Neural progenitor cell (in vitro differentiated cells): ENCODE measurements at regions not wholly inside any gene's neighbourhood (a gene's known extent, or its start where the extent isn't known, plus 50 kb on each side); places are given as distances from the start of the nearest gene placed in this dataset.

Source experiments
- DNase-seq: peaks from one replicate; pipeline ENCODE4 v3.0.0-alpha.2; 2016; ENCODE audit warnings: low spot score
- H2AFZ ChIP-seq: fragments of 200-600 bp; sonication (generic); replicated peaks from 2 replicates; pipeline ENCODE4 v1.6.1; 2016; ENCODE audit warnings: antibody characterized with exemption
- H3F3A ChIP-seq: fragments of 200-600 bp; sonication (generic); 2 replicates; pipeline ENCODE4 v1.6.1; 2016; ENCODE audit warnings: antibody characterized with exemption, low read depth
- H3K27ac ChIP-seq: fragments of 200-600 bp; sonication (generic); 2 replicates; pipeline ENCODE4 v1.5.1; 2016; ENCODE audit warnings: mild to moderate bottlenecking
- H3K27me3 ChIP-seq: fragments of 200-600 bp; sonication (generic); 2 replicates; pipeline ENCODE4 v1.6.1; 2016; ENCODE audit warnings: mild to moderate bottlenecking, moderate library complexity
- H3K36me3 ChIP-seq: fragments of 200-600 bp; sonication (generic); 2 replicates; pipeline ENCODE4 v1.5.1; 2016
- H3K4me1 ChIP-seq: fragments of 200-600 bp; sonication (generic); 2 replicates; pipeline ENCODE4 v1.6.1; 2016; ENCODE audit warnings: mixed run types
- H3K4me2 ChIP-seq: fragments of 200-600 bp; sonication (generic); 2 replicates; pipeline ENCODE4 v1.6.1; 2016
- H3K4me3 ChIP-seq: fragments of 200-600 bp; sonication (generic); 2 replicates; pipeline ENCODE4 v1.5.1; 2016
- H3K79me2 ChIP-seq: fragments of 200-600 bp; sonication (generic); 2 replicates; pipeline ENCODE4 v1.6.1; 2016; ENCODE audit warnings: low read depth
- H3K9ac ChIP-seq: fragments of 200-600 bp; sonication (generic); 2 replicates; pipeline ENCODE4 v1.6.1; 2016
- H3K9me3 ChIP-seq: fragments of 200-600 bp; sonication (generic); 2 replicates; pipeline ENCODE4 v1.5.1; 2016; ENCODE audit warnings: low read depth
- H4K20me1 ChIP-seq: fragments of 200-600 bp; sonication (generic); 2 replicates; pipeline ENCODE4 v1.6.1; 2016; ENCODE audit warnings: low read depth
- H3K27ac Mint-ChIP-seq: 3 replicates; pipeline ENCODE4 v1.8.0; 2021; ENCODE audit warnings: mixed read lengths
- H3K27me3 Mint-ChIP-seq: 2 replicates; pipeline ENCODE4 v1.8.0; 2022; ENCODE audit warnings: low read depth, mild to moderate bottlenecking, inconsistent platforms, moderate library complexity, mixed read lengths; ENCODE audit not compliant: insufficient read depth
- H3K36me3 Mint-ChIP-seq: 3 replicates; pipeline ENCODE4 v1.8.0; 2021; ENCODE audit warnings: mixed read lengths
- H3K4me1 Mint-ChIP-seq: 3 replicates; pipeline ENCODE4 v1.8.0; 2021; ENCODE audit warnings: mixed read lengths
- H3K4me3 Mint-ChIP-seq: 3 replicates; pipeline ENCODE4 v1.8.0; 2021; ENCODE audit warnings: mild to moderate bottlenecking, moderate library complexity, mixed read lengths
- H3K9me3 Mint-ChIP-seq: 3 replicates; pipeline ENCODE4 v1.8.0; 2020; ENCODE audit warnings: mixed read lengths
- CTCF ChIP-seq: fragments of 200-600 bp; sonication (generic); IDR thresholded peaks from 2 replicates; pipeline ENCODE4 v1.5.1; 2017; ENCODE audit warnings: antibody characterized with exemption, mild to moderate bottlenecking
- EZH2 ChIP-seq: fragments of 200-600 bp; sonication (generic); IDR thresholded peaks from 2 replicates; pipeline ENCODE4 v1.6.1; 2017; ENCODE audit warnings: antibody characterized with exemption, mild to moderate bottlenecking, moderate library complexity
- EZH2phosphoT487 ChIP-seq: fragments of 200-600 bp; sonication (generic); IDR thresholded peaks from 2 replicates; pipeline ENCODE4 v1.6.1; 2017; ENCODE audit warnings: antibody characterized with exemption

- H2AFZ ChIP-seq: no peak overlapping the region
- H3K36me3 ChIP-seq: no peaks in the 10 kb centered on the region
- H3K9ac ChIP-seq: no peak overlapping the region
- no peak overlapping the region for H3K4me3 ChIP-seq
- no peak overlapping the region for H3K27ac ChIP-seq
- H3K27me3 ChIP-seq: no peaks in the 10 kb centered on the region
- H3K27ac Mint-ChIP-seq: no peak overlapping the region
- H3K27me3 Mint-ChIP-seq: peaks cover 2% of the 10 kb centered on the region
- TF ChIP-seq EZH2phosphoT487: no peak
- no peak for TF ChIP-seq CTCF
- no peak for TF ChIP-seq EZH2
- DNase-seq: no peak
- no peak overlapping the region for H3K4me2 ChIP-seq
- no peaks in the 10 kb centered on the region for H4K20me1 ChIP-seq
- H3K4me1 Mint-ChIP-seq: peaks cover 12% of the 10 kb centered on the region
- H3K4me3 Mint-ChIP-seq: no peak overlapping the region
- H3K36me3 Mint-ChIP-seq: no peaks in the 10 kb centered on the region
- H3F3A ChIP-seq: no peaks in the 10 kb centered on the region
- peaks cover 29% of the 10 kb centered on the region for H3K4me1 ChIP-seq
- H3K79me2 ChIP-seq: no peaks in the 10 kb centered on the region
- H3K9me3 ChIP-seq: no peaks in the 10 kb centered on the region
- no peaks in the 10 kb centered on the region for H3K9me3 Mint-ChIP-seq
Observed at GRCh38 chr5:158638396-158638795, 461.3 kb downstream of the EBF1 start.

GRCh38 chr5:158637039-158637438, 462.7 kb downstream of the EBF1 start:
- Mint-ChIP-seq H3K27ac (no peak overlapping the region), H3K36me3 (no peaks in the 10 kb centered on the region), H3K9me3 (no peaks in the 10 kb centered on the region), H3K4me3 (no peak overlapping the region), H3K27me3 (peaks cover 2% of the 10 kb centered on the region), H3K4me1 (peaks cover 12% of the 10 kb centered on the region)
- TF ChIP-seq CTCF (no peak), EZH2 (no peak), EZH2phosphoT487 (no peak)
- Histone ChIP-seq H4K20me1 (no peaks in the 10 kb centered on the region), H3K27me3 (no peaks in the 10 kb centered on the region), H3K4me1 (peaks cover 29% of the 10 kb centered on the region), H3K9ac (no peak overlapping the region), H2AFZ (no peak overlapping the region), H3K36me3 (no peaks in the 10 kb centered on the region), H3K79me2 (no peaks in the 10 kb centered on the region), H3K4me3 (no peak overlapping the region), H3K9me3 (no peaks in the 10 kb centered on the region), H3K4me2 (no peak overlapping the region), H3K27ac (no peak overlapping the region), H3F3A (no peaks in the 10 kb centered on the region)
- no peak for DNase-seq

GRCh38 chr5:158635565-158635964, 464.2 kb downstream of the EBF1 start:
- Histone ChIP-seq H3K9me3 (no peaks in the 10 kb centered on the region), H2AFZ (no peak overlapping the region), H3K4me3 (no peak overlapping the region), H3K79me2 (no peaks in the 10 kb centered on the region), H3F3A (no peaks in the 10 kb centered on the region), H3K4me1 (peaks cover 29% of the 10 kb centered on the region), H3K9ac (no peak overlapping the region), H3K4me2 (peak overlapping the region; percentile 7), H4K20me1 (no peaks in the 10 kb centered on the region), H3K36me3 (no peaks in the 10 kb centered on the region), H3K27me3 (no peaks in the 10 kb centered on the region), H3K27ac (no peak overlapping the region)
- no peak for TF ChIP-seq EZH2
- Mint-ChIP-seq H3K4me1 (peaks cover 12% of the 10 kb centered on the region), H3K27ac (peak overlapping the region; percentile 19), H3K36me3 (no peaks in the 10 kb centered on the region), H3K9me3 (no peaks in the 10 kb centered on the region), H3K27me3 (no peaks in the 10 kb centered on the region), H3K4me3 (no peak overlapping the region)
- DNase-seq: no peak

- Histone ChIP-seq H3K79me2 (no peaks in the 10 kb centered on the region), H2AFZ (no peak overlapping the region), H3K4me1 (peaks cover 29% of the 10 kb centered on the region), H3K36me3 (no peaks in the 10 kb centered on the region), H3K27me3 (no peaks in the 10 kb centered on the region), H3K9ac (no peak overlapping the region), H4K20me1 (no peaks in the 10 kb centered on the region), H3K4me3 (no peak overlapping the region), H3F3A (no peaks in the 10 kb centered on the region), H3K27ac (no peak overlapping the region), H3K9me3 (no peaks in the 10 kb centered on the region), H3K4me2 (no peak overlapping the region)
- H3K9me3 Mint-ChIP-seq: no peaks in the 10 kb centered on the region
- TF ChIP-seq EZH2phosphoT487 (no peak), CTCF (no peak), EZH2 (no peak)
- H3K27me3 Mint-ChIP-seq: no peaks in the 10 kb centered on the region
- H3K4me1 Mint-ChIP-seq: peaks cover 12% of the 10 kb centered on the region
- no peaks in the 10 kb centered on the region for H3K36me3 Mint-ChIP-seq
- peak; percentile 37 for DNase-seq
- no peak overlapping the region for H3K4me3 Mint-ChIP-seq
- no peak overlapping the region for H3K27ac Mint-ChIP-seq
Observed at GRCh38 chr5:158634714-158635113, 465.0 kb downstream of the EBF1 start.
